ENCODE measurements at regions not wholly inside any gene's neighbourhood (a gene's known extent, or its start where the extent isn't known, plus 50 kb on each side); places are given as distances from the start of the nearest gene placed in this dataset.

- no peak for TF ChIP-seq CTCF (IDR thresholded peaks at IDR 0.05)
- TF ChIP-seq ZFX (IDR thresholded peaks at IDR 0.05; ENCODE audit: borderline replicate concordance) = no peak
These were observed 125.8 kb downstream of the NEUROD6 start for GRCh38 chr7:31214751-31215150.
